Activated B cell treated with CpG ODN at 0.5 μM for 24 hours (primary cell): ENCODE measurements at regions not wholly inside any gene's neighbourhood (a gene's known extent, or its start where the extent isn't known, plus 50 kb on each side); places are given as distances from the start of the nearest gene placed in this dataset.

ENCODE experiments used
- ATAC-seq: fragments of 200-7000 bp; cut with Tn5 transposase; one replicate; pipeline ENCODE4 v1.10.0; 2021; ENCODE audit warnings: low read depth, mild to moderate bottlenecking, moderate library complexity
- CTCF ChIA-PET: fragments of 350-600 bp; sonication (Branson Sonifier 250); formaldehyde crosslinking; loops from one replicate; lab custom pipeline; 2021; ENCODE audit warnings: antibody characterized with exemption; lab: Charles Lee
- POLR2A ChIA-PET: fragments of 350-600 bp; sonication (Branson Sonifier 250); formaldehyde crosslinking; loops from one replicate; lab custom pipeline; 2021; ENCODE audit warnings: antibody characterized with exemption; lab: Charles Lee
- DNase-seq: peaks from one replicate; pipeline ENCODE4 v3.0.0; 2022
- H3K27ac Mint-ChIP-seq: one replicate; pipeline ENCODE4 v1.8.0; 2020; ENCODE audit warnings: mixed read lengths
- H3K27me3 Mint-ChIP-seq: one replicate; pipeline ENCODE4 v1.8.0; 2021; ENCODE audit warnings: mixed read lengths
- H3K36me3 Mint-ChIP-seq: one replicate; pipeline ENCODE4 v1.8.0; 2021; ENCODE audit warnings: low read depth, mixed read lengths
- H3K4me1 Mint-ChIP-seq: one replicate; pipeline ENCODE4 v1.8.0; 2021; ENCODE audit warnings: mixed read lengths
- H3K4me3 Mint-ChIP-seq: one replicate; pipeline ENCODE4 v1.8.0; 2020; ENCODE audit warnings: mild to moderate bottlenecking, mixed read lengths
- H3K9me3 Mint-ChIP-seq: one replicate; pipeline ENCODE4 v1.8.0; 2020; ENCODE audit warnings: mixed read lengths
- intact Hi-C: fragments of 100-400 bp; cut with micrococcal nuclease; formaldehyde crosslinking; loops from one replicate; pipeline ENCODE4 v1.15.1; 2024
- TF ChIP-seq, protein P1 (sequence below): fragments of 200-600 bp; IDR thresholded peaks from one replicate; pipeline ENCODE4 v1.8.0; 2022; ENCODE audit warnings: antibody characterized with exemption, mild to moderate bottlenecking

DNA sequence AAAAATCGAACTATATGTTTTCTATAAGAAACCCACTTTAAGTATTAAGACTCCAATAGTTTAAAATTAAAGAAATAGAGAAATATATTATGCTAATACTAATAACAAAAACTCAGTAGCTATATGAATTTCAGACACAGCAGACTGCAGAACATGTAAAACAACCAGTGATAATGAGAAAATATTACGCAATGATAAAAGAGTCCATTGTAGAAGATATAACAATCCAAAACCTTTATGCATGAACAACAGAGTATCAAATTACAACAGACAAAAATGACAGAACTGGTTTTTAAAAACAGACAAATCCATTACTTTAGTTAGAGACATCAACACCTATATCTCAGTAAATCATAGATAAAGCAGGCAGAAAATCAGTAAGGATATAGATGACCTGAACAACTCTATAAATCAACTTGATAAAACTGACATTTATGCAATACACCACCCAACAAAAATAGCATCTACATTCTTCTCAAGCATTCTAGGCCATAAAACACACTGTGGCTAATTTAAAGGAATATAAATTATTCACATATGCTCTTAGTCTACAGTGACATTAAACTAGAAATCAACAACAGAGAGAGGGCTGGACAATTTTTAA lies 669.5 kb upstream of the GHITM start:
- Mint-ChIP-seq H3K4me3 (no peak overlapping the region), H3K27me3 (no peaks in the 10 kb centered on the region), H3K36me3 (no peaks in the 10 kb centered on the region), H3K9me3 (peaks cover 5% of the 10 kb centered on the region), H3K4me1 (no peaks in the 10 kb centered on the region), H3K27ac (no peak overlapping the region)
- ChIA-PET POLR2A (no interaction called here), CTCF (no interaction called here)
- DNase-seq (no peak), ATAC-seq (no peak)
- intact Hi-C loops: no loop called here
- TF ChIP-seq, protein P1, sequence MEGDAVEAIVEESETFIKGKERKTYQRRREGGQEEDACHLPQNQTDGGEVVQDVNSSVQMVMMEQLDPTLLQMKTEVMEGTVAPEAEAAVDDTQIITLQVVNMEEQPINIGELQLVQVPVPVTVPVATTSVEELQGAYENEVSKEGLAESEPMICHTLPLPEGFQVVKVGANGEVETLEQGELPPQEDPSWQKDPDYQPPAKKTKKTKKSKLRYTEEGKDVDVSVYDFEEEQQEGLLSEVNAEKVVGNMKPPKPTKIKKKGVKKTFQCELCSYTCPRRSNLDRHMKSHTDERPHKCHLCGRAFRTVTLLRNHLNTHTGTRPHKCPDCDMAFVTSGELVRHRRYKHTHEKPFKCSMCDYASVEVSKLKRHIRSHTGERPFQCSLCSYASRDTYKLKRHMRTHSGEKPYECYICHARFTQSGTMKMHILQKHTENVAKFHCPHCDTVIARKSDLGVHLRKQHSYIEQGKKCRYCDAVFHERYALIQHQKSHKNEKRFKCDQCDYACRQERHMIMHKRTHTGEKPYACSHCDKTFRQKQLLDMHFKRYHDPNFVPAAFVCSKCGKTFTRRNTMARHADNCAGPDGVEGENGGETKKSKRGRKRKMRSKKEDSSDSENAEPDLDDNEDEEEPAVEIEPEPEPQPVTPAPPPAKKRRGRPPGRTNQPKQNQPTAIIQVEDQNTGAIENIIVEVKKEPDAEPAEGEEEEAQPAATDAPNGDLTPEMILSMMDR: no peak

DNA sequence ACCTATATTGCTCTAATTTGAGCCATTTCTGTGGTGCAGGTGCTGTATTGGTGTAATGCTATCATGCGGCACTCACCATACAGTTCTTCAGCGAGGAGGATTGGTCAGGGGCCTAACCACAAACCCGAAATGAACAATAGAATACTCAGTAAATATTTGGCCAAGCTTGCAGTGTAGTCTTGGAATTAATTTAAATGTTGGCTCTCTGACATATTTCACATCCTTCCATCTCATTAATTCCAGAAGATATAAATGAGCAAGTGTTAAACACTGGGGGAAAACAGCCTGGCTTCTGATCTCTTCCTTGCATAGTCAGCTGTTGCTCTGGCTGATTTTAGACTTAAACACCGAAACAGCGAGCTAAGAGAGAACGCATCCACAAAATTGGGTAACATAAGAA lies 663.1 kb upstream of the GHITM start:
- TF ChIP-seq, protein P1: no peak
- H3K27me3 Mint-ChIP-seq: no peaks in the 10 kb centered on the region
- CTCF ChIA-PET: no interaction called here
- intact Hi-C loops: no loop called here
- POLR2A ChIA-PET: no interaction called here
- no peaks in the 10 kb centered on the region for H3K9me3 Mint-ChIP-seq
- DNase-seq: no peak
- no peaks in the 10 kb centered on the region for H3K4me1 Mint-ChIP-seq
- ATAC-seq: no peak
- no peak overlapping the region for H3K4me3 Mint-ChIP-seq
- H3K36me3 Mint-ChIP-seq: no peaks in the 10 kb centered on the region
- no peak overlapping the region for H3K27ac Mint-ChIP-seq

DNA sequence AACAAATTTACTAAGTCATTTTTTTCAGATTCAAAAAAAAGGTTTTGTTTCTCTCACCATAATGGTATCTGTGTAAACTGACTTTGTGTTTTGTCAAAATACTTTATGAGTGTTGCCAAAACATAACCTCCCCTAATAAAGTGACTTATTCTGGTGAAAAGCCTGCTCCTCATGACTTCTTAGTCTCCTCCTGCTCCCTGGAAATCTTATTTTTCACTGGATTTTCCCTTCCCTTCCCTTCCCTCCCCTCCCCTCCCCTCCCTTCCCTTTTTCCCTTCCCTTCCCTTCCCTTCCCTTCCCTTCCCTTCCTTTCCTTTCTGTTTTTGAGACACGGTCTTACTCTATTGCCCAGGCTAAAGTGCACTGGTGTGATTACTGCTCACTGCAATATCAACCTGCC lies 650.1 kb upstream of the GHITM start:
- intact Hi-C loops: no loop called here
- CTCF ChIA-PET: no interaction called here

DNA sequence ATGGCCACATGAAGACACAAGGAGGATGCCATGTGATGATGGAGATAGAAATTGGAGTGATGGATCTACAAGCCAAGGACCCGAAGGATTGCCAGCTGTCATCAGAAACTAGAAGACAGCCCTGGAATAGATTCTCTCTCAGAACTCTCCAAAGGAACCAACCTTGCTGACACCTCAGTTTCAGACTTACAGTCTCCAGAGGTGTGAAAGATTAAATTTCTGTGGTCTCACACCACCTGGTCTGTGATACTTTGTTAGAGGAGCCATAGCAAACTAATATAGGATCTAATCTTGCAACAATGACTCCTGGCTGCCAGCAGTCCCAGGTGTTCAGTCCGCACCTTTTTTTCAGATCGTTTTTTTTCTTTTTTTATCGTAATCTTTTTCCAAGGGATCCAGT lies 647.3 kb upstream of the GHITM start:
- Mint-ChIP-seq H3K27ac (no peak overlapping the region), H3K36me3 (no peaks in the 10 kb centered on the region), H3K27me3 (no peaks in the 10 kb centered on the region), H3K4me3 (no peak overlapping the region), H3K4me1 (no peaks in the 10 kb centered on the region), H3K9me3 (no peaks in the 10 kb centered on the region)
- POLR2A ChIA-PET: no interaction called here
- CTCF ChIA-PET: no interaction called here
- ATAC-seq (no peak), DNase-seq (no peak)
- intact Hi-C loops: no loop called here
- TF ChIP-seq, protein P1: no peak

More for the DNA sequence above, 650.1 kb upstream of the GHITM start:
- Mint-ChIP-seq H3K36me3 (no peaks in the 10 kb centered on the region), H3K4me1 (no peaks in the 10 kb centered on the region), H3K9me3 (no peaks in the 10 kb centered on the region), H3K4me3 (no peak overlapping the region), H3K27ac (no peak overlapping the region), H3K27me3 (no peaks in the 10 kb centered on the region)
- DNase-seq: no peak
- TF ChIP-seq, protein P1: no peak
- POLR2A ChIA-PET: no interaction called here
- no peak for ATAC-seq

DNA sequence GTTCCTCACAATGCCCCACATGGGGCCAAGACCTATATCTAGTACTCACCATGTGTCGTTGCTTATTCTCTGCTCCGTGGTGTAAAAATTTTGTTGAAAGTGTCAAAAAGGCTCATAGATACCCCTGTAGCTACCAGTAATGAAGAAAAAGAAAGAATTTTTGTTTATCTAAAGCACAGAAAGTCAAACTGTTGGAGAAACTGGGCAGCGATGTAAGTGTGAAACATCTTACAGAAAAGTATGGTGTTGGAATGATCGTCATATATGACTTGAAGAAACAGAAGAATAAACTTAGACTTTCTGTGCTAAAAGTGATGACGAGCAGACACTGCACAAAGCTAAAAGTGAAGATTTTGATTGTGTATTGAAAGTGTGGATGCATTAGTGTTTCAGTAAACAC lies 626.6 kb upstream of the GHITM start:
- Mint-ChIP-seq H3K9me3 (peaks cover 10% of the 10 kb centered on the region), H3K4me3 (no peak overlapping the region), H3K27me3 (no peaks in the 10 kb centered on the region), H3K4me1 (no peaks in the 10 kb centered on the region), H3K36me3 (no peaks in the 10 kb centered on the region), H3K27ac (no peak overlapping the region)
- ChIA-PET CTCF (no interaction called here), POLR2A (no interaction called here)
- DNase-seq: no peak
- TF ChIP-seq, protein P1: no peak
- intact Hi-C loops: no loop called here
- ATAC-seq: no peak
